ENCODE measurements at regions not wholly inside any gene's neighbourhood (a gene's known extent, or its start where the extent isn't known, plus 50 kb on each side); places are given as distances from the start of the nearest gene placed in this dataset.

DNA sequence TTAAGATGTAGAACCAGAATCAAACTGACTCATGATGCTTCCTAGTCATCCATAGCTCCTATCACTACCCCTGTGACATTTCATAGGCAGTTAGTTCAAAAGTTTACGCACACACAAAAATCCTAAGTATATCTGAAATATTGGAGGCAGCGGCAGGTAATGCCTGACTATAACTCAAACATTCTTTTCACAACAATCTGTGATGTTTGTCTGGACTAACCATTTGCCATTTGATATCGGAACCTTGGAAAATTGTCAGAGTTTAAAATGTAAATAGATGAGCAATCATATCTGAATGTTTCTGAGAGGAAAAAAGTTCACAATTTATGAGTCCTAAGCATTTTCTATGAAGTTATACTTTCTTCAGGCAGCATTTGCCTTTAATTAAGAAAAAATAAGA, 1078.2 kb downstream of the EPHA7 start:
- ATAC-seq (no peak), FAIRE-seq (no peak), DNase-seq (ENCODE audit: low read depth in 1 of 2, low spot score in 1 of 2) (no peak)
- Histone ChIP-seq H3K4me3 (no peak overlapping the region), H3K27ac (no peak overlapping the region), H3K4me1 (no peaks in the 10 kb centered on the region), H3K4me2 (no peak overlapping the region), H3K9me3 (no peaks in the 10 kb centered on the region)
- TF ChIP-seq MYC (IDR thresholded peaks at IDR 0.05; ENCODE audit: borderline replicate concordance, low read length) (no peak), POLR2A (IDR thresholded peaks at IDR 0.05; ENCODE audit: low read length) (no peak), JUNB (IDR thresholded peaks at IDR 0.05) (no peak), BCL3 (IDR thresholded peaks at IDR 0.05) (no peak), POLR2AphosphoS2 (conservative IDR thresholded peaks at IDR 0.05; ENCODE audit: low read length) (no peak), HES2 (IDR thresholded peaks at IDR 0.05) (no peak), RAD21 (conservative IDR thresholded peaks at IDR 0.05 in 1 of 2, IDR thresholded peaks at IDR 0.05 in 1 of 2) (no peak), MAZ (IDR thresholded peaks at IDR 0.05; ENCODE audit: borderline replicate concordance, low read depth, low read length) (no peak), ELK1 (IDR thresholded peaks at IDR 0.05; ENCODE audit: low read depth, low read length) (no peak), ZNF302 (CRISPR knock-in tag; IDR thresholded peaks at IDR 0.05) (no peak), NFE2L2 (conservative IDR thresholded peaks at IDR 0.05; ENCODE audit: low read length) (no peak), ZC3H11A (IDR thresholded peaks at IDR 0.05) (no peak), HEYL (CRISPR knock-in tag; IDR thresholded peaks at IDR 0.05) (no peak), HOXB5 (CRISPR knock-in tag; IDR thresholded peaks at IDR 0.05) (no peak)
- CTCF ChIA-PET, result no interaction called here
- WGBS (ENCODE audit: missing lambda C conversion rate), result 33% methylated on average over 3 of the region's 3 CpGs
- POLR2A ChIA-PET, result no interaction called here

DNA sequence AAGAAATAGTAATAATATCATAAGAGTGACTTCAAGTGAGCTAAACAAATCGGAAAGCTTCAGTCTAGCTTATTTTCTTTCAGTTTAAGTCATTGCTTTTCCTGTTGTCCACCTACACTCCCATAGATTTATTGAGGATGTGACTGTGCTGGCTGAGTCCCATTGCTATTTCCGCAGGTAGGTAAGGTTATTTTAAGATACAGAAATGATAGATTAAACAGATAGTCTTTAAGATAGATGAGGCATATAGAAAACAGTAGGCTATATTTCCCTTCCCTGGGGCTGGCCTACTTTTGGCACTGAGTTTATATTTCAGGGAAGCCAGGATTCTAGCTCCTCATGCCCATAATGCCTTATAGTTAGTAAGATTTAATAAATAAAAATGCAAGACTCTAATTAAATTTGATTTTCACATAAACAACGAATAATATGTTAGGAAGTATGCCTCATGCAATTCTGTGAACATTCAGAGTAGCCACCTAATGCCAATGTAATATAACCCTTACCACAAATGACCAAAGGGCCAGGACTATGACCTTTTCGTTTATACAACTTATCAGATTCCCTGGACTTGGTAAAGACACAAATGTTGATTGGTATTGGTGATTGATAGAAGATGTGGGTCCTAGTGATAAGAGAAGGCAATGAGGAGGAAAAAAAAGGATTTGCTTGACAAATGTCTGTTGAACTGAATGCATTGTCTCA, 1079.3 kb downstream of the EPHA7 start:
- WGBS (ENCODE audit: missing lambda C conversion rate), result 16% methylated on average over 4 of the region's 4 CpGs
- ATAC-seq (no peak), FAIRE-seq (no peak), DNase-seq (ENCODE audit: low read depth in 1 of 2, low spot score in 1 of 2) (no peak)
- ChIA-PET CTCF (no interaction called here), POLR2A (no interaction called here)
- H3K9me3 ChIP-seq, result no peaks in the 10 kb centered on the region
- H3K4me2 ChIP-seq, result no peak overlapping the region
- no peak for TF ChIP-seq TP53 (CRISPR knock-in tag; IDR thresholded peaks at IDR 0.05)
- TF ChIP-seq CTCF (IDR thresholded peaks at IDR 0.05), result no peak
- TF ChIP-seq RNF2 (IDR thresholded peaks at IDR 0.05; ENCODE audit: borderline replicate concordance, low read depth), result no peak
- no peak for TF ChIP-seq NR3C1 (IDR thresholded peaks at IDR 0.05)
- no peak for TF ChIP-seq PBX3 (IDR thresholded peaks at IDR 0.05)
- TF ChIP-seq HES2 (IDR thresholded peaks at IDR 0.05), result no peak
- TF ChIP-seq HMGXB4 (CRISPR knock-in tag; IDR thresholded peaks at IDR 0.05; ENCODE audit: borderline replicate concordance), result no peak
- no peak for TF ChIP-seq JUN (IDR thresholded peaks at IDR 0.05)
- TF ChIP-seq JUNB (IDR thresholded peaks at IDR 0.05), result no peak
- no peak for TF ChIP-seq PHF8 (IDR thresholded peaks at IDR 0.05; ENCODE audit: borderline replicate concordance, low read depth)
- no peak for TF ChIP-seq CBX2 (IDR thresholded peaks at IDR 0.05; ENCODE audit: borderline replicate concordance, low read depth)
- TF ChIP-seq EHMT2 (IDR thresholded peaks at IDR 0.05; ENCODE audit: low read depth), result no peak
- no peak for TF ChIP-seq POLR2AphosphoS2 (conservative IDR thresholded peaks at IDR 0.05; ENCODE audit: low read length)
- no peak for TF ChIP-seq HOXB5 (CRISPR knock-in tag; IDR thresholded peaks at IDR 0.05)
- TF ChIP-seq, protein P1, sequence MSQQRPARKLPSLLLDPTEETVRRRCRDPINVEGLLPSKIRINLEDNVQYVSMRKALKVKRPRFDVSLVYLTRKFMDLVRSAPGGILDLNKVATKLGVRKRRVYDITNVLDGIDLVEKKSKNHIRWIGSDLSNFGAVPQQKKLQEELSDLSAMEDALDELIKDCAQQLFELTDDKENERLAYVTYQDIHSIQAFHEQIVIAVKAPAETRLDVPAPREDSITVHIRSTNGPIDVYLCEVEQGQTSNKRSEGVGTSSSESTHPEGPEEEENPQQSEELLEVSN (IDR thresholded peaks at IDR 0.05; ENCODE audit: borderline replicate concordance, low read depth), result no peak
- no peak for TF ChIP-seq KDM1A (IDR thresholded peaks at IDR 0.05; ENCODE audit: low read depth)
- no peak overlapping the region for H3K4me3 ChIP-seq
- no peaks in the 10 kb centered on the region for H3K4me1 ChIP-seq
- no peak overlapping the region for H3K27ac ChIP-seq
